Activated CD8-positive, alpha-beta memory T cell treated with anti-CD3 and anti-CD28 coated beads, Interleukin-2, amount 50 U/mL, for 48 hours (primary cell): ENCODE measurements at regions not wholly inside any gene's neighbourhood (a gene's known extent, or its start where the extent isn't known, plus 50 kb on each side); places are given as distances from the start of the nearest gene placed in this dataset.

Experiments
- DNase-seq: peaks from one replicate; pipeline ENCODE4 v3.0.0-alpha.2; 2020

GRCh38 chr14:29126865-29127264 is 360.3 kb downstream of the FOXG1 start:
- DNase-seq, result no peak

DNA sequence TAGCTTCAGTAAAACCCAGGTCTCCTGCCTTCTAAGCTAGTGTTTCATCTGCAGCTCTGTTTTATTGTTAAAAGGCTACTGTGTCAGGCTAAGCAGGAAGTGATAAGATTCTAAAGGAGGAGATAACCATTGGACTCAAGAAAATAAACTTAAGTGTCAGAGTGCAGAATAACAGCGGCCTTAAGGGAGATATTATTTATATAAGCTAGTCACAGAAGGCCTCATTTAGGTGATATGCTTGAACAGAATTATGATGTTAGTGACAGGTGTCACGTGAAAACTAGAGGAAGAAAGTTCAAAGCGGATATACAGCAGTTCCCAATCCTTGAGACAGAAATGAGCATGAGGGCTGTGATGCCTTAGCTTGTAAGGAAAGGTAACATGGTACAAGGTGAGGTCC is 373.4 kb downstream of the FOXG1 start:
- DNase-seq, result no peak

GRCh38 chr14:29144621-29145020 is 378.0 kb downstream of the FOXG1 start:
- DNase-seq, result no peak

- no peak for DNase-seq
These were observed 381.6 kb downstream of the FOXG1 start for GRCh38 chr14:29148221-29148620.

- DNase-seq, result no peak
These were observed 383.2 kb downstream of the FOXG1 start for GRCh38 chr14:29149798-29150197.

- DNase-seq, result no peak
These were observed 384.1 kb downstream of the FOXG1 start for GRCh38 chr14:29150659-29151058.

GRCh38 chr14:29156096-29156495 is 389.5 kb downstream of the FOXG1 start:
- no peak for DNase-seq

DNA sequence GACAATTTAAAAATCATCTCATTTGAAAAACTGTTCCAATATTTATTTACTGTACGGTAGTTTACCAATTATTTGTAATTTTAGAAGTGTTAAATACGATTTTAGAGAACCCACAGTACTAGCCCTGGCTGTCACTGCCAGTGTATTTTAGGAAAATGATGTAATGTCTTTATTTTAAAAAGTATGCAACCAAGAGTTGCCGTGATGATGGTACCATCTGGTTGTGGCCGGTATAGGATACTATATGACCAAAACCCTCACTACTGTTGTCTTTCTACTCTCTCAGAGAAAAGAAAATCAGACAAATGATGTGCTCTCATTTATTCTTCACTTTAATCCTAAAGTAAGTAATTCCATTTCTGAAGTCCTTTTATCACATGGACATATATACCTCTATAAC is 395.0 kb downstream of the FOXG1 start:
- DNase-seq, result no peak

- no peak for DNase-seq
These were observed 396.5 kb downstream of the FOXG1 start for GRCh38 chr14:29163109-29163508.

GRCh38 chr14:29165431-29165830 is 398.8 kb downstream of the FOXG1 start:
- DNase-seq, result no peak

DNA sequence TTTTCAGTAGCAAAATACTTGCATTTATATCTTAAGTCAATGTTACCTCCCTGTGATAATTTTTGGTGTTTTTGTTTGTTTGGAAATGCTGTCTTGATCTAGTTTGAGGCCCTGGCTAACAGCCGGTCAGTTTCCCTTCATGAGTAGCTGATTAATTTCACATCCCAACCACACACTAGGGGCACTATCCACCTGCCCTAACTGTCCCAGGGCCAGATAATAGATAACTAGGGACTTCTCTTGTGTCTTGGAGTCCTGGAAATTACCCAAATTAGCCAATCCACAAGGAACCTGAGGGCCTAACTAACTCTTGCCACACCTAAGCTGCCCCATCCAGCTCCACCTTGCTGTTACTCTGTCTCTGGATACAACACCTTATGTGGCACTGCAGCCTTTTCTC is 399.9 kb downstream of the FOXG1 start:
- DNase-seq, result no peak

DNA sequence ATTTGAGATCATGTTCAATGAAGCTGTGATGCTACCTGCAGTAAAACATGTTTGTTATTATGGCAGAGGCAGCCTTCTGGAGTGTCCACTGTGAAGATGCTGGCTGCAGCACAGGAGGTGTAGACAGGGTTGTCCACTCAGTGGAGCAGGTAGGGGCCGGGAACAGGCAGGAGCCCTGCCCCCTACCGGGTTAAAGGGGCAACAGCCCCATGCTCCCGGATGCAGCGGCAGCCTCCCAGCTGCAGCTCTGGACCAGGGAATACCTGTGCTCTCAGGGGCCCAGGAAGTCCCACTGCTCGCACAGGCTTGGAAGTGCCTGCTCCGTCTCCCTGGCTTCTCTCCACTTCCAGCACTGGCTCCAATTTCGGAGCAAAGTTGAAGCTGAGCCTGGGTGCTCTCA is 401.6 kb downstream of the FOXG1 start:
- no peak for DNase-seq

GRCh38 chr14:29169408-29169807 is 402.8 kb downstream of the FOXG1 start:
- no peak for DNase-seq

GRCh38 chr14:29175706-29176105 is 409.1 kb downstream of the FOXG1 start:
- no peak for DNase-seq

- no peak for DNase-seq
These were observed 410.3 kb downstream of the FOXG1 start for GRCh38 chr14:29176876-29177275.

DNA sequence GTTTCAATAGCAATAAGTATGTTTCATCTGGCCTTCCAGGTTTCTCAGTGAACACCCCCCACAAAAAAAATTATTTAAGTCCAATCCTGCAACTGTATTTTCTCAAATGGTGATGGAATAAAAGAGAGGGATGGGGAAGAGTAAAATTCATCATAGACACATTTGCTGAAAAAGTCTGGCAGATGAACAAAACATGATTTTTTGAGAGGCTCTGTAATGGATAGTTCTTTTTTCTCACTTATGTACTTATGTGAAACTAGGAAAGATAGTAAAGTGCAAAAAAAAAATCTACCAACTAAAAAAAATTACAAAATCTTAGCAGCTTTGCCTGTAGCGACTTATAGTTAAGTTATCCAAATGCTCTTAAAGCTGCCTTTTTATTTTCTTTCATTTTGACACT is 412.4 kb downstream of the FOXG1 start:
- DNase-seq, result no peak

DNA sequence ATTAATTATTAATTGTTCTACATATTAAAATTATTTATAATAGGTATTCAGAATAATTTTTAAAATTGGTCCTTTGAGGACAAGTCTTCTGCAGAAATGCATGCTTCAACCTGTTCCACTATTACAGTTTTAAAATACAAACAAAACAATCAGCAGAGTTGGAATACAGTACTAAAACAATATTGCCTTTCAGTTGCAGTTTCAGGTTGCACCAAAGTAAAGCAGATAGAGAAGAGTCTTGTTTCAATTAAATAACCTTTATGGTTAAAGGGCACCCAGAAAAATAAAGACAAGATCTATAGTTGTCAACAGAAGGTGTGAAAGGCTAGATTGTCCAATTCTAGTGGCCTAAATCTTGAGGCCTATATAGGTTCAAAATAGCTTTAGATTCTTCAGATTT is 424.5 kb downstream of the FOXG1 start:
- DNase-seq, result no peak

DNA sequence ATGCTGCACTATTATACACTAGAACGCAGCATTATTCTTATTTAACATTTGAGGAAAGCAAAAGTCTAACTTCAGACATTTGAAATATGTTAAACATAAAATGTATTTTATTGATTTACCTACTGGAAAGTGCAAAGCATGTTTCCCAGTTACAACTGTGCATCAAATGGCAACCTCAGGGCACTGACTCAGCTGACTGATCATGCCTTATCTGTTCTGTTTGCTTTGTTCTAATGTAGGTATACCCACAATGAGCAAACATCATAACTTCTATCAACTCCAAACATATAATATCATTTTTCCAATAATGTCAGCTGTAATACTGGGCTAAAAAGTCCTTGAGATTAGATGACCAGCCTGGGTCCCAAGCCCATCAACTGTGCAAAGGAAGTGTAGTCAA is 431.0 kb downstream of the FOXG1 start:
- DNase-seq, result no peak

DNA sequence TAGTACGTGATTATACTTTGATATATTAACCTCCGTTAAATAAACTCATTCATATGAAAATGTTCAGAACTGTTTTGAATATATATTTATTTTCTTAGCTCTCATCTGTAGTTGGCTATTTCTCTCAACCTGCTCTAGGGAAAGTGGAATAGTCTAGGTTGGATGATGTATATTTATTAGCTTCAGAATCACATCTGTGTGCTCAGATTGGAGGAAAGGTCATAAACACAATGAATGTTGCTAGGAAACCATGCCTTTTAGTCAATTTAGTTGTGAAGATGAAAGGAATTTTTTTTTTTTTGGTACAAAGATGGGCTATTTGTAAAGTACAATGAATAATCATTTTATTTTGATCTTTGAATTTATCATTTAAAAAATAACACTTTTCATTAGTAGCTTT is 439.1 kb downstream of the FOXG1 start:
- DNase-seq, result no peak

DNA sequence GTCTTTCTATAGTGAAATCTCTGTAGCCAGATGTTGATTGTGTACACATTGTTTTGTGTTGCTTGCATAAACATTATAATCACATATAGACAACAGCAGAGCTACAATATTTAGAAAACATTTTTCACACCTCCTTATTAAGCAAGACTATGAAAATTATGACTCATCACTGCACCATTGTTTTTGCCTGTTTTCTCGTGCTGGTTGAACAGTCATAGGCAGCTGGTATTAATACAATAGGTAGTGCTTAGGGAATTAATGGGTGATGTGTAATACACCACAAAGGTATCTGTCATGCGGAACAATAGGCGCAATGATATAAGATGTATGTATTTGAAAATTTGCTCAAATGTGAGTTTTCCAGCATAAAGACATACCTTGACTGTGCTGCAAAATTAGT is 449.3 kb downstream of the FOXG1 start:
- no peak for DNase-seq

DNA sequence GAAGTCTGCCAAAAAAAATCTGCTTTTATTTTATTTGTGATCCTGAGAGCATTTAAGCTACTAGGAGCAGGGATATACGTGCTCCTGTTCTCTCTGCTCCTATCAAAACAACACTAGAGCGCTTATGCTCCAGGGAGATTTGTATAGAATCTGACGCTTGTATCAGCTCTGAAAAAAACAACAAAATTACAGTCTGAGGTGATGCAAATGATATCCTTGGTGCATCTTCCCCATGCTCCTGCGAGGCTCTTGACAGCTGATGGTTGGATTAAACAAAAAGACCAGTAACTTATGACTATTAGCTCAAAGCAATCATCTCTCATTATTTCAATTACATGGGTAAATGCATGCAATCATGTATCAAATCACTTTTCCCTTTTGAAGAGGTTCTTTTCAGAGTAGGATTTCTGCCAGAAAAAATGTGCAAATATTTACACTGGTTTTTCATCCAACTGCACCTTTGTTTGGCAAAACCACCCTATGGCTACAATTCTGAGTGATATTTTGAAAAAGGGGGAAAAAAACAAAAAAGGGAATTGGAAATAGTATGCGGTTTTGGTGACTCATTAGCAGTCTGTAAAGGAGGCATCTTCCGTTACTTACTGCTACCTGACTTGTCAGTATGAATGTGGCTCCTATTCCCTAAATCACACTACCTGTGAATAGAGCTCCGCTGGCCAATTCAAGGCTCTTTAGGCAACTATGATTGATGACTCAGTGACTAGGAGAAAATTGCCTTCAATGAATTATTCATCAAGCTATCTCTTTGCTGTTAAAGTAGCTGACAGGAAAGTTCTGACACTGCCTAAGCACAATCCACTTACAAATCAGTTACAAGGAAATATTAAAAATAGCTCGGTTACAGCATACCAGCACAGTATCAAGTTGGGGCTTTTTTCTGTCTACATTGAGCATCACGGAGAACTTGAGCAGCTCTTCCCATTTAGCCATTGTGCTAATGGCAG is 450.0 kb downstream of the FOXG1 start:
- DNase-seq, result no peak

DNA sequence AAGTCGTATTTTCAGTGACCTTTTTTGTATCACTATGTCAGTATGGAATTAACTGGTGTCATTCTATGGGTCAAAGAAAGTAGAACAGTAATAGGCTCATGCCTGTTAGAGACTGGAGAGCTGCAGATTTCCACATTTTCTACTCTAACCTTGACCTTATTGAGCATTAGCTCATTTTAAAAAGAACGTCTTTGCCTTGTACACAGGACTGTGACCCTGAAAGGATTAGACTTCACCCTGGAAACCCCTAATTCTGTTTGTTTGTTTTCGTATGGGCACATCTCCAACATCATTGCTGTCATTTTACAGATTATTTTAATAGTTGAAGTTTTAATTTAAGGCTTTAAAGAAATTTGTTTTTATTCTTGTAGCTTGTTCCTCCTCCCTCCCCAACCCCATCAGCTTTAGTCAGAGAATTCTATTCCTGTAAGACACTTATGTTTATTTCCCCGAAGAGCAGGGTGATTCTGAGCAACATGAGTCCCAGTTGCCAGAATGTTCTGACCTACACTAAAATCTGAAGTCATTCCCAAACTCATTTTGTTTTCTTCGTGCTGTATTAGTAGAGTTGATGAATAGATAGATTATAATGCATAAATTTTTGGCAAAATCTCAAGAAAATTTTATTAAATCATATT is 451.3 kb downstream of the FOXG1 start:
- DNase-seq, result no peak

DNA sequence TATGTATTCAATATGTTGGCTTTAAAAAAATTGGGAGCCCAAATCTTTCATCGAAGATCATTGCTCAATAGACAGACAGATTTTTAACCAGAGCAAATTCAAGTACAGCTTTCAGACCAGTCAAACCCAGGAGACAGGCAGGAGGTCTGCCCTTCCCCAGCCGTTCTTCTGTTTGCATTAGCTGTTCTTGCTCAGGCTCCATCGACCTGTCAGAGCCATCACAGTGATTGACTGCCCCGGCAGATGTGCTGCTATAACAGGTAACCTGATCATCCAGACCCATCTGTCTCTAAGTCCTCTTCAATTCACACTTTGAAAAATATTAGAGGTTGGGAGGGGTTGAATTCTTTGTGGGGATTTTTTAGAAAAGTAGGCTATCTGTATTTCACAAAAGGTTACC is 453.5 kb downstream of the FOXG1 start:
- DNase-seq, result no peak

DNA sequence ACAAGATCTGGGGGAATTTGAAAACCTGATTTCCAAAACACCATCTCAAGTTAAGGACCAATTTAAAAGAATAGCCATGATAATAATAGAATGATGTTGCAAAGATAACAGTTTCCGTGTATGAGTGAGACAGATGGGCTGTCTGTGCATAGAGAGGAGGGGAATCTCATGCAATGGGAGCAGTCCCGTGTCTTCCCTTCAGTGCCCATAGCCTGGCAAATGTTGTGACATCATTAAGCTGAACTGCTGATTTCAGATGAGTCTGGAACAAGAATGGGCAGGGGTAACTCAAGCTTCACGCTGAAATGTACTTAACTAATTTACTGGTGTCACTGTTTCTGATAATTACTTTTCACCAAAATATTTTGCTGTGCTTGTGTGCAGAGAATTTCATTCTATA is 454.0 kb downstream of the FOXG1 start:
- DNase-seq, result no peak

DNA sequence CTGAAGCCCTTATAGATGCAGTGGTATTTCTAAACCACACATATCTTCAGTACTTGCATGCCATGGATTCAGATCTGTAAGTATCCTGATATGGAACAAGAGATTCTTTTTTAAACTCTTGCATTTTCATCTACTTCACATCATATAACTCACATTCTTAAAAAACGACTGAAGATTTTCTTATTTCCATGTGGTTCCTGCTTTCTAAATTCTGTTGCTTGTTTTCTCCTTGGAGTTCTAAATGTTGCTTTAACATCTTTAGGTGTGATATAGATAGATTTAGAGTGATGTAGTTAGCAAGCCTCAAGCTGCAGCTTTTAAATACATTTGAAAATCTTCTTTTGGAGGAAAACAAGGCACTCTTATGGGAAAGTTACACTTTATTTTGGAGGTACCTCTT is 455.4 kb downstream of the FOXG1 start:
- DNase-seq, result no peak
